GM21825 (cell line): ENCODE measurements at regions not wholly inside any gene's neighbourhood (a gene's known extent, or its start where the extent isn't known, plus 50 kb on each side); places are given as distances from the start of the nearest gene placed in this dataset.
"Not testable (repeated sequence)": the region's sequence is repeated elsewhere in the genome, so short reads cannot be mapped to it uniquely, and the experiment has no call there.

Source experiments
- ATAC-seq: cut with Tn5 transposase; IDR thresholded peaks from one replicate; pipeline ENCODE4 v1.9.1; 2021; ENCODE audit warnings: mild to moderate bottlenecking, moderate library complexity; ENCODE audit not compliant: unreplicated experiment

- no peak for ATAC-seq
Observed at GRCh38 chr5:63025679-63026078, 447.1 kb downstream of the LRRC70 start.

DNA sequence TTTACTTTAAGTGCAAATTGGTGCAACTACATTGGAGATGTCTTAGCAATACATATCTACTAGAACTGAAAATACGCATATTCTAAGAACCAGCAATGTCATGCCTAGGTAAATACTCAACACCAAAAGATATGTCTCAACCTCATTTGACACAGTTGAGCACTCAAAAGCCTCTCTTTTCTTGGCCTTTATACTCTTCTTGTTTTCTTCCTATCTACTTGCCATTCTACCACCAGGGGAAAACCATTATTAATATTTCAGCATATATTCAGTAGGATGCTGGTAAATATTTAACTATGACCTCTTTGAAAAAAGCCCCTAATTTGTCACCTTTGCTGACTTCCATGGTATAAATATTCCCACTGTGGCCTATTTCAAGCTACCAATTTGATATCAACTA, 443.8 kb downstream of the LRRC70 start:
- no peak for ATAC-seq

DNA sequence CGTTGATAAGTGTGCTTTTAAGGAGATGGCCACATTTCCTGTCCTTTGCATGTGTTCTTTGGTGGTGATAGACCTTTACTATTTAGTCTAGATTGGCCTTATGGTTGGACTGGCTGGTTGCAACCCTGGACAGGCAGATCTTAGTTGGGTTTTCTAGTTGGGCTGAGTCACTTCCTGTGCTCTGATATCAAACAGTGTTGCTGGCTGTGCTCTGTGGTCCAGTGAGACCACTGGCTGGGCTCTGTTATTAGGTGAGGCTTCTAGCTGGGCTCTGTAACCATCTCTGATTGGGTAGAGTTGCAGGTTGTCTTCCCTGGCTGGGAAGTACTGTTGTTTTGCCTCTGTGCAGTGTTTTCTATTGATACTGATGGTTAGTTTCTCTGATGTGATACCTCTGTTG, 432.5 kb downstream of the LRRC70 start:
- no peak for ATAC-seq

DNA sequence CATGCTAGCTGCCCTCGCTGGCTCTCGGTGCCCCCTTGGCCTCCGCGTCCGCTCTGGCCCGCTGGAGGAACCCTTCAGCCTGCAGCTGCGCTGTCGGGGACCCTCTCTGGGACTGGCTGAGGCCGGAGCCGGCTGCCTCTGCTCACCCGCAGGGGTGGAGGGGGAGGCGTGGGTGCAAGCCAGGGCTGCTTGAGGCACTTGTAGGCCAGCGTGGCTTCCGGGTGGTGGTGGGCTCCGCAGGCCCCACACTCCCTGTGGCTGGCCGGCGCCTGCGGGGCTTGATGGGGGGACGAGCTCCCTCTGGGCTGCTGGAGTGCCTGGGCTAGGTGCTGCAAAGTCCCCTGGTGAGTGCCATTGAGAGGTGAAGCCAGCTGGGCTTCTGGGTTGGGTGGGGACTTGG, 429.6 kb downstream of the LRRC70 start:
- ATAC-seq = no peak

GRCh38 chr5:62994842-62995241, 416.2 kb downstream of the LRRC70 start:
- ATAC-seq = not testable (repeated sequence)

- no peak for ATAC-seq
Observed at GRCh38 chr5:62985749-62986148, 407.1 kb downstream of the LRRC70 start.

DNA sequence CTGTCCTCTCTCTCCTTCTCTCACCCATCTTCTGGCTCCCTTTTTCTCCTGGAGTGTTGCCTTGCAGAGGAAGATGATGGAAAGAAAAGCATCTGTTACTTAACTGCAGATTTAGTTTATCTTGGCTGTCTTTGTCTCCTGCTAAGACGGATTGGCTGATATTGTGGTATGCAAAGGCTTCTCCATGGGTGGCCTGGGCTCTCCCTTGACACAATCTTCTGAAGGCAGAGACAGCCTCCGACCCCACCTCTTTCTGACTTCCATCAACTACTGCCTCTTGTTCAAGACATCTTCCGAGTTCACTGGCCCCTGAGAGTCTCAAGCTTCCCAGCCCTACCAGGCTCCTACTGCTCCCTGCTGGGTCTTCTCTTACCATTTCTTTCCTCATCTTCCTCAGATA, 403.7 kb downstream of the LRRC70 start:
- no peak for ATAC-seq

DNA sequence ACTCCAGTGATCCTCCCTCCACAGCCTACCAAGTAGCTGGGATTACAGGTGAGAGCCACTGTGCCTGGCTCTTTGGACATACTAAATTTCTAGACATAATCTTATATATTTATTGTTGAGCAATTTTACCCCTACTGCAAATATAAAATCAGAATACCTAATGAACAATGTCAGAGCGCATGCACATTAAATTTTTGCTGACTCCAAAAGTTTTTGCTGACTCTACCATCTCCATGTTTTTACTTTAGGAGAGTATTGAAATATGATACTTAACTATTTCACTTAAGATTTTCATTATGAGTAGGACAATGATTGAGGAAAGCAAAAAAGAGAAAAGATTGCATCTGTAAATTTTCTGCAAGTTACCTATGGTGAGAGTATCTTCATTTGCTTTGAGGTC, 402.3 kb downstream of the LRRC70 start:
- no peak for ATAC-seq

DNA sequence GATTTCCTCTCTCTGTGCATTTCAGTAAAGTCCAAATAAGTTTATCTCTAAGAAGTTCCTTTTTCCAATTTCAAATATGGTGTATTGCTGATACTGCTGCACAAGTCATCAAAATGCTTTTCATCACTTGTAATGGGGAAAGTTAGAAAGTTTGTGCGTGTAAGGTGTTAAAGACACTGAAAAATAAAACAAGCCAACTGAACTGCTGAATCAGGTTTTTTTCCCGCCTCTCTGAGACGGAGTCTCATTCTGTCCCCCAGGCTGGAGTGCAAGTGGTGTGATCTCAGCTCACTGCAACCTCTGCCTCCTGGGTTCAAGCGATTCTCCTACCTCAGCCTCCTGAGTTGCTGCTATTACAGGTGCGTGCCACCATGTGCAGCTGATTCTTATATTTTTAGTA, 400.9 kb downstream of the LRRC70 start:
- no peak for ATAC-seq

DNA sequence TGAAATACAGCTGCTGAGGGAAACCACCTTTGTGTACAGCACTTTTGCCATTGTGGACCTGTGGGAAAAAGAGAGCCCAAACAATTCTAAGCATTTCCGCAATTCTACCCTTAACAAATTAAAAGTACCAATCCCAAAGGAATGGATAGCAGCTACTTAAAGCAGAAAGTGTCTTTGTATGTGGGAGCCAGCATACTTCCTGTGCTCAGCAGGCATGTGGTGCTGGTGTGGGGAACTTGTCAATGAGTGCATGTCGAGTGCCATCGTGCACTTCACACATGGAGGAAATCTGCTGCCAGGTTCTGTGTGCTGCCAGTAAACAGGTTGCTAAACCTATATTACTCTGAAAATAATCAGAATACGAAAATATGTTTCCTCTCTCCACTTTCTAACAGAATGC, 399.0 kb downstream of the LRRC70 start:
- ATAC-seq = no peak

- no peak for ATAC-seq
Observed at GRCh38 chr5:62974623-62975022, 396.0 kb downstream of the LRRC70 start.

DNA sequence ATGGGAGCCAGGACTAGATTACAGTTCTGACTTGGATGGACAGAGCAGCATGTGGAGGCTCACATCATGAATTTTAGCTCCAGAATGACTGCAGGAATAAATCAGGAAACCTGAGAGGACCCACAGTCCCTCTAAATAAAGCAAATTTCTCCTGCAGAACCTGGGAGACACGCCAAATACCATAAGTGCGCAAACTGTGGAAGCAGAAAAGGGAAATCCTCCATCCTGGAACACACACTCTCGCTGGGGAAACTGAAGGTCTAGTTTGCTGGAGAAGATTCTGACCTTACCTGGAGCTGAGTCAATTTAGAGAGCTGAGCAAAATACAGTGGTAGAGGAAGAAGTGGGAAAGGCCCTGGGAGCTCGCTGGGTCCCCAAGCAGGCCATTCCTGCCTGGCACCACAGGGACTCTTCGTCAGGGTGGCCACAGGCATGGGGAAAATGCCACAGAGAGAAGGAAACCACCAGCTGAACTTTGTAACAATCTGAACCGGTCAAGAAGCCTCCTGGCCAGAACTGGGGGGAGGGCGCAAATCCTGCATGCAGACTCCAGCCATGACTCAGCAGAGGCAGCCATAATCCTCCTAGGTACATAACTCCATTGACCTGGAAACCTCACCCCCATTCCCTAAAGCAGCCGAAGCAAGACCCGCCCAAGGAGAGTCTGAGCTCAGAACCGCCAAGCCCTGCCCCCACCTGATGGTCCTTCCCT, 390.9 kb downstream of the LRRC70 start:
- no peak for ATAC-seq

DNA sequence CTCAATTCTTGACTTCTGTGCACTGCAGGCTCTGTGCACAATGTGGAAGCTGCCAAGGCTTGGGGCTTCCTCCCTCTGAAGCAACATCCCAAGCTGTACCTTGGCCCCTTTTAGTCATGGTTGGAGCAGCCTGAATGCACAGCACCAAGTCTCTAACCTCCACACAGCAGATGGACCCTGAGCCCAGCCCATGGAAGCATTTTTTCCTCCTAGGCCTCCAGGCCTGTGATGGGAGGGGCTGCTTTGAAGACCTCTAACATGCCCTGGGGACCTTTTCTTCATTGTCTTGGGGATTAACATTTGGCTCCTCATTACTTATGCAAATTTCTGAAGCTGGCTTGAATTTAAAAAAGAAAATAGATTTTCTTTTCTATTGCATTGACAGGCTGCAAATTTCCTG, 385.8 kb downstream of the LRRC70 start:
- no peak for ATAC-seq

- no peak for ATAC-seq
Observed at GRCh38 chr5:62960781-62961180, 382.2 kb downstream of the LRRC70 start.

- ATAC-seq = no peak
Observed at GRCh38 chr5:62956597-62956996, 378.0 kb downstream of the LRRC70 start.

DNA sequence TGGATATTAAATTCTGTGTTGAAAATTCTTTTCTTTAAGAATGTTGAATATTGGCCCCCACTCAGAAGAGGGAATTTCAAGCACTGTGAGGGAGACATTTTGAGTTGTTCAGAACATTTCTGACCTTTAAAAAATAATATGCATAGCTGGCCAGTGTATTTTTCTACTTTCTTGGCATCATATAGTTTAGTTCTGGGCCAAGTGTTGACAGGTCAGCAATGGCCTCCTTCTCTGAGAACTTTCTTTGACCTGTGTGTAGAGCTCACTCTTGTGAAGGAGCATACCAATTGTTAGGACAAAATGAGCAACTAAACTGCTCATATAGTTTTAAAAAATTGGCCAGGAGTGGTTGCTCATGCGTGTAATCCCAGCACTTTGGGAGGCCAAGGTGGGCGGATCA, 376.0 kb downstream of the LRRC70 start:
- ATAC-seq = no peak

- ATAC-seq = no peak
Observed at GRCh38 chr5:62948301-62948700, 369.7 kb downstream of the LRRC70 start.

- ATAC-seq = no peak
Observed at GRCh38 chr5:62942384-62942783, 363.8 kb downstream of the LRRC70 start.

DNA sequence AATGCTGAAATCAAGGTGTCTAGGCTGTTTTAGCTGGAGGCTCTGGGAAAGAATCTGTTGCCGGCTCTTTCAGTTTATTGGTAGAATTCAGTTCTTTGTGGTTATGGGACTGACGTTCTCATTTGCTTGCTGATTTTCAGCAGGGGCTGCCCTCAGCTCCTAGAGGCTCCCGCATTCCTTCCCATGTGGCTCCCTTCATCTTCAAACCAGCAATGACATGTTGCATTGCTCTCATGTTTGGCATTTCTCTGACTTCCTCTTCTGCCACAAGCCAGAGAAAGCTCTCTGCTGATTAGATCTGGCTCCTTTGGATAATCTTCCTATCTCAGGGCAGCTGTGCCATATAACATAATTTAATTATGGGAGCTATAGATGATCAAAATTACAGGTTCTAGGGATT, 360.3 kb downstream of the LRRC70 start:
- no peak for ATAC-seq

DNA sequence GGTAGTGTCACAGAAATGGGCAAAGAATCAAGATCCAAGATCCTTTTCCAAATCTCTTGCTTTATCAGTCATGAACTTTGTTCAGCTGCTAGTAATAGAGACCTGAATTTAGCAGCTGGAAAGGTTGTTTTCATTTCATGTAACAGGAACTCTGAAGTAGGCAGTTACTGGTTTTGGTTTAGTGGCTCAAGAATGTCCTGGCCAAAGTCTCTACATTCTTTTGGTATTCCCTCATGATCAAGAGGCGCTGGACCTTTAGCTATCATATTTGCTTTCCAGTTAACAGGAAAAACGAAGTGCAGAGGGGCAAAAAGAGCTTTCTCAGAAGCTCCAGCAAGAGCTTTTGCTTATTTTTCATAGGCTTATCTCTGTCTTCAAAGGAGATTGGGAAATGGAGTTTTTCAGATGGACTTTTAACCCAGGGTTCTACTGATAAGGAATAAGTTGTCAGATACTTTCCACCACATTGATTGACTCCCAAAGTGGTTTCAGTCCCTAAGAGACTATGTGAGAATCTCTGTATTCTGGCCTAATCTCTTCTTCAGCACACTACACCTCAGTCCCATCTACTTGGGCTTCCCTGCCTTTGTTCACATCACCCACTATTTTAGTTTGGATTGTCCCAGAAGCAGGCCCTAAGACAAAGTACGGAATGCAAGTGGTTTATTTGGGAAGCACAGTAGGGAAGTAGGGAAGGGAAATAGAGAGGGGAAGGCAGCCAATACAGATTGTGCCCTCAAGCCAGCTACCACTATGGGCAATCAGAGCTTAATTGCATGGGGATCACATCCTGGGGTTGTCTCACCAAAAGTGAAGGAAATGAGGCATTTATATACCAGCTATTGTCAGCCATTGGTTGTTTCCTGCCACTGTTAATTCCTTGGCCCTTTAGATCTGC, 359.3 kb downstream of the LRRC70 start:
- ATAC-seq = no peak

DNA sequence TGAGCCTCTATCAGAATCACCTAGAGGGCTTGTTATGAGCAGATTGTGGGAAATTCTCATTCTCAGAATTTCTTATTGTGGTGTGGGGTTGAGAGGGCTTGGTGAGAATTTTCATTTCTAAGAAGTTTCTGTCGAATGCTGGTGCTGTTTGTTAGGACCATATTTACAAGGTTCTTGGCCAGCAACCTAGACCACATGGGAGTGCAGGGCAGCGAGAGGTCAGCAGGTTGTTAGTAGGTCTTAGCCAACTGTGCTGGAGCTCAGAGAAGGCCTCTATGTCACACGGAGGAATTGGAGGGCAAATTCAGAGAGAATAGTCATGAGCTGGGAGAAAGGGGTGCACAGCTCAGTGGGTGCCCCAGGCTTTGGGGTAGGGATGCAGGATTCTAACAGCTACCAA, 357.0 kb downstream of the LRRC70 start:
- ATAC-seq = no peak

DNA sequence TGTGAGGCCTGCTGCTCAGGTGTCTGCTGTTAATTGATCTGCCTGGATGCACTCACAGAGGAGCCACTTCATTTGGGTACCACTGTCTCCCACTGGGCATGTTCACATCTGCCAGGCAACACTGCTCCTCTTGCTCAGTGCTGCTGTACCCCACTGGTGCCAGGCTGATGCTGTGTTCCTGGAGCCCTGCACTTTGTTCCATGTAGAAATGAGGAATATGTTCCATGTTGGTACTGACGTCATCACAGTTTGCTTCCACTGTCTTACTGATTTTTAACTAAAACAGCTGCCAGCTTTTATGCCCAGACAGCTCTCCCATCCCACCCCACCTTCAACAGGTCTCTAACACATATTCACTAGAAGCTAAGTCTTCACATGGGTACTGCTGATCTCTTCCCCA, 355.7 kb downstream of the LRRC70 start:
- ATAC-seq = no peak
